ENCODE measurements at regions not wholly inside any gene's neighbourhood (a gene's known extent, or its start where the extent isn't known, plus 50 kb on each side); places are given as distances from the start of the nearest gene placed in this dataset.
A peak's percentile ranks its signal among the peaks of the same experiment; 100 is the strongest.
"Not testable (repeated sequence)": the region's sequence is repeated elsewhere in the genome, so short reads cannot be mapped to it uniquely, and the experiment has no call there.

DNA sequence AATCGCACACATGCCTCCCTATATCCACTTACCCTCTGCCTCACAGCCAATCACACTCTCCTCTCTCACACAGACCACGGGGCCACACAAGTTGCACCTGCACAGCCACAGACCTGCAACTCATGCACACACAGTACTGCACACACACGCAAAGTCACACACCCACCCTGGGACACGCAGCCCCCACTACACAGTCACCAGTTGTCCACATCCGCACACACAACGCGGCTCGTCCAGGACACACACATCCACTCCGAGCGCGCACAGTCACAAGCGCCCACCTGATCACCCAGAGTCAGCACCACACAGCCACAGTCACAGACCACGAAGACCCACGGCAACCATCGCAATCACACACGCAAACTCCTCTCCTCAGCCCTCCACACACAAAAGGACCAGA is 387.3 kb downstream of the CNTNAP3B start:
- not testable (repeated sequence) for H3K4me1 ChIP-seq; H3F3A ChIP-seq (ENCODE audit: low read depth); H3K9me3 Mint-ChIP-seq; H3K36me3 Mint-ChIP-seq; H3K4me1 Mint-ChIP-seq; H3K4me3 ChIP-seq; H3K4me3 Mint-ChIP-seq; H3K79me2 ChIP-seq (ENCODE audit: low read depth); H2AFZ ChIP-seq (replicated peaks); H3K9ac ChIP-seq; H3K4me2 ChIP-seq; H3K27ac ChIP-seq; H3K27ac Mint-ChIP-seq; H3K27me3 ChIP-seq; H3K27me3 Mint-ChIP-seq (ENCODE audit: insufficient read depth, low read depth); H4K20me1 ChIP-seq (ENCODE audit: low read depth); H3K9me3 ChIP-seq (ENCODE audit: low read depth); H3K36me3 ChIP-seq; DNase-seq (ENCODE audit: low spot score)

GRCh38 chr9:41741173-41741572 is 388.1 kb downstream of the CNTNAP3B start:
- H3K27ac Mint-ChIP-seq; H3K27me3 Mint-ChIP-seq (ENCODE audit: insufficient read depth, low read depth); H3K4me1 ChIP-seq; H3K9me3 ChIP-seq (ENCODE audit: low read depth); H3K9me3 Mint-ChIP-seq; H3K27ac ChIP-seq; H3K9ac ChIP-seq; H2AFZ ChIP-seq (replicated peaks); H3F3A ChIP-seq (ENCODE audit: low read depth); H3K4me3 Mint-ChIP-seq; H4K20me1 ChIP-seq (ENCODE audit: low read depth); H3K36me3 ChIP-seq; H3K79me2 ChIP-seq (ENCODE audit: low read depth); H3K36me3 Mint-ChIP-seq; H3K4me3 ChIP-seq; H3K4me2 ChIP-seq; DNase-seq (ENCODE audit: low spot score); H3K4me1 Mint-ChIP-seq; H3K27me3 ChIP-seq: not testable (repeated sequence)

GRCh38 chr9:41738681-41739080 is 390.5 kb downstream of the CNTNAP3B start:
- H3K9me3 Mint-ChIP-seq; H3K4me3 ChIP-seq; H4K20me1 ChIP-seq (ENCODE audit: low read depth): not testable (repeated sequence)

GRCh38 chr9:41699190-41699589 is 430.0 kb downstream of the CNTNAP3B start:
- H3K4me1 ChIP-seq; H3K9me3 Mint-ChIP-seq; H4K20me1 ChIP-seq (ENCODE audit: low read depth); H3K9ac ChIP-seq; H3K4me3 Mint-ChIP-seq; H3K27me3 ChIP-seq; H3K27ac Mint-ChIP-seq; H3K79me2 ChIP-seq (ENCODE audit: low read depth); DNase-seq (ENCODE audit: low spot score); H3K36me3 Mint-ChIP-seq; H3K27me3 Mint-ChIP-seq (ENCODE audit: insufficient read depth, low read depth); H3F3A ChIP-seq (ENCODE audit: low read depth); H3K36me3 ChIP-seq; H3K9me3 ChIP-seq (ENCODE audit: low read depth); H3K4me3 ChIP-seq; H3K4me1 Mint-ChIP-seq; H2AFZ ChIP-seq (replicated peaks); H3K27ac ChIP-seq; H3K4me2 ChIP-seq: not testable (repeated sequence)

More at GRCh38 chr9:41738681-41739080, 390.5 kb downstream of the CNTNAP3B start:
- H3K27me3 Mint-ChIP-seq (ENCODE audit: insufficient read depth, low read depth); H3K4me2 ChIP-seq; H3K9ac ChIP-seq; H2AFZ ChIP-seq (replicated peaks); H3K36me3 Mint-ChIP-seq; H3K4me1 Mint-ChIP-seq; H3K27ac ChIP-seq; H3F3A ChIP-seq (ENCODE audit: low read depth); H3K4me1 ChIP-seq; H3K27ac Mint-ChIP-seq; H3K36me3 ChIP-seq; H3K4me3 Mint-ChIP-seq; H3K79me2 ChIP-seq (ENCODE audit: low read depth); H3K27me3 ChIP-seq; DNase-seq (ENCODE audit: low spot score); H3K9me3 ChIP-seq (ENCODE audit: low read depth): not testable (repeated sequence)

DNA sequence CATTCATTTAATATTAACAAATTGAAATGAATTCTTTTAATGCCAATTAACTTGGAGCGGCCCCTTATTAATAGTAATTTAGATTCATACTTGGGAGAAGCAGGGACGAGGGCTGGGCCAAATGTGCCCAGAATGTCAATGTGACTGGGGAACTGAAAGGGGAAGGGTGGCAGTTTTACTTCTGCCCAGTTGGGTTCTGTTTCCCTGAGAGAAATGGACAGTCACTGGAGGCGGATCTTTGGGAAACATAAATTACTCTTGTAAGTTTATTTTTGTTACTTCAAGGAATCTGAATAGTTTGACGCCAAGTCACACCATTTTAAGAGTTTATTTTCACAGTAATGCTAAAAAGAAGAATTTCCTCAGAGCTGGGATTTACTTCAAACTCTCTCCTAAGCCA is 432.1 kb downstream of the CNTNAP3B start:
- H3K9me3 Mint-ChIP-seq; H3K9me3 ChIP-seq (ENCODE audit: low read depth); H3K36me3 Mint-ChIP-seq; H3K79me2 ChIP-seq (ENCODE audit: low read depth); H3K4me3 ChIP-seq; H3K4me1 Mint-ChIP-seq; H4K20me1 ChIP-seq (ENCODE audit: low read depth); H2AFZ ChIP-seq (replicated peaks); DNase-seq (ENCODE audit: low spot score); H3K9ac ChIP-seq; H3K27ac ChIP-seq; H3K27me3 ChIP-seq; H3K27me3 Mint-ChIP-seq (ENCODE audit: insufficient read depth, low read depth); H3K27ac Mint-ChIP-seq; H3K4me3 Mint-ChIP-seq; H3K36me3 ChIP-seq; H3K4me1 ChIP-seq; H3F3A ChIP-seq (ENCODE audit: low read depth); H3K4me2 ChIP-seq: not testable (repeated sequence)

GRCh38 chr9:41679312-41679711 is 449.9 kb downstream of the CNTNAP3B start:
- H3K27ac ChIP-seq; H3K4me3 ChIP-seq; H3K27ac Mint-ChIP-seq; H3K9me3 ChIP-seq (ENCODE audit: low read depth); H3K27me3 Mint-ChIP-seq (ENCODE audit: insufficient read depth, low read depth); H3K4me1 ChIP-seq; H3K9me3 Mint-ChIP-seq; H4K20me1 ChIP-seq (ENCODE audit: low read depth); H2AFZ ChIP-seq (replicated peaks); H3K4me3 Mint-ChIP-seq; DNase-seq (ENCODE audit: low spot score); H3F3A ChIP-seq (ENCODE audit: low read depth); H3K4me1 Mint-ChIP-seq; H3K9ac ChIP-seq; H3K4me2 ChIP-seq; H3K36me3 Mint-ChIP-seq; H3K36me3 ChIP-seq; H3K79me2 ChIP-seq (ENCODE audit: low read depth): not testable (repeated sequence)
- H3K27me3 ChIP-seq, result peaks cover 10% of the 10 kb centered on the region

DNA sequence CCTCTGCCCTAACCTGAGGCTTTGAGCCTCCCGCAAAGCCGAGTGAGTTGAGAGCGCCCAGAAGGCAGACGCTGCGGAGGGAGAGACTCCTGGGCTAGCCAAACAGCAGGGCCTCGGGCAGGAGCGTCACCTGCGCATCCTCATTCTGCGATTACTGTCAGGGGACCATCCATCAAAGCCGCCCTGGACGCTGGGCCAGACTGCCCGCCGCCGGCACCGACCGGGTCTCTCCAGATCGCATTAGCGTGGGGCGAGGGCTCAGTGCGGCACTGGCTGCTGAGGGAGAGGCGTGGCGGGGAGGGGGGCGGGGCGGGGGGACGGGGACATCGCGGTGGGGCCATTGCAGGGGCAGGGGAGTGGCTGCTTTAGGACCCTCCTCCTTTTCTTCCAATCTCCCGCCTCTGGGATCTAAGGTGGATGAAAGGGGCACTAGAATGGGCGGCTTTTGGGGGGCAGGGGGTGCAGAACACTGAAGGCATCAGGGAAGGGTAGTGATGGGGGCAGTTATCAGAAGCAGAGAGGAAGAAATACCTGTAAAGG is 465.7 kb downstream of the CNTNAP3B start:
- not testable (repeated sequence) for H3K4me1 ChIP-seq; H3K36me3 ChIP-seq; H3K4me2 ChIP-seq; H3F3A ChIP-seq (ENCODE audit: low read depth); H3K27me3 Mint-ChIP-seq (ENCODE audit: insufficient read depth, low read depth); H3K4me3 ChIP-seq; H3K79me2 ChIP-seq (ENCODE audit: low read depth); H3K4me1 Mint-ChIP-seq; H4K20me1 ChIP-seq (ENCODE audit: low read depth); H3K36me3 Mint-ChIP-seq; H3K9me3 ChIP-seq (ENCODE audit: low read depth); H3K27me3 ChIP-seq; H3K9me3 Mint-ChIP-seq; H3K27ac Mint-ChIP-seq; H3K27ac ChIP-seq; H2AFZ ChIP-seq (replicated peaks); H3K4me3 Mint-ChIP-seq; H3K9ac ChIP-seq
- peak; percentile 62 for DNase-seq (ENCODE audit: low spot score)

- not testable (repeated sequence) for H3F3A ChIP-seq (ENCODE audit: low read depth); H2AFZ ChIP-seq (replicated peaks); H3K4me2 ChIP-seq; H3K4me1 ChIP-seq; H3K36me3 ChIP-seq; H3K4me3 Mint-ChIP-seq; DNase-seq (ENCODE audit: low spot score); H3K4me3 ChIP-seq; H3K9me3 ChIP-seq (ENCODE audit: low read depth); H3K4me1 Mint-ChIP-seq; H3K27ac Mint-ChIP-seq; H3K79me2 ChIP-seq (ENCODE audit: low read depth); H4K20me1 ChIP-seq (ENCODE audit: low read depth); H3K36me3 Mint-ChIP-seq; H3K27ac ChIP-seq; H3K9ac ChIP-seq; H3K27me3 Mint-ChIP-seq (ENCODE audit: insufficient read depth, low read depth)
- peaks cover 11% of the 10 kb centered on the region for H3K9me3 Mint-ChIP-seq
- H3K27me3 ChIP-seq, result peaks cover 17% of the 10 kb centered on the region
Observed at GRCh38 chr9:41658706-41659105, 469.6 kb upstream of the ZNG1F start.

Data from neural progenitor cell (in vitro differentiated cells).